GM12878 (cell line): ENCODE measurements at regions not wholly inside any gene's neighbourhood (a gene's known extent, or its start where the extent isn't known, plus 50 kb on each side); places are given as distances from the start of the nearest gene placed in this dataset.

ENCODE experiments used
- ATAC-seq: fragments of 200-7000 bp; cut with Tn5 transposase; 3 replicates; pipeline ENCODE4 v1.9.1; 2020; ENCODE audit warnings: mild to moderate bottlenecking, moderate library complexity
- BruUV-seq: library from RNA; stranded (reverse); fragments of 400-500 nt; replicated peaks from 2 replicates; lab custom pipeline; 2021; lab: Mats Ljungman, UMichigan
- CTCF ChIA-PET: fragments of 300-600 bp; sonication (Branson Sonifier 250); formaldehyde crosslinking; extraction: SDS; loops from one replicate; lab custom pipeline; 2021; ENCODE audit warnings: inconsistent platforms; lab: Yijun Ruan, JAX
- POLR2A ChIA-PET: fragments of 350-600 bp; formaldehyde crosslinking; extraction: SDS; loops from one replicate; lab custom pipeline; 2021; ENCODE audit warnings: inconsistent platforms; lab: Charles Lee
- RAD21 ChIA-PET: fragments of 300-600 bp; sonication (Branson Sonifier 250); formaldehyde crosslinking; loops from one replicate; lab custom pipeline; 2023; ENCODE audit warnings: antibody characterized with exemption; ENCODE audit not compliant: unreplicated experiment; lab: Charles Lee
- SMC1A ChIA-PET: fragments of 300-600 bp; sonication (Branson Sonifier 250); formaldehyde crosslinking; loops from one replicate; lab custom pipeline; 2023; ENCODE audit not compliant: unreplicated experiment, uncharacterized antibody; lab: Charles Lee
- DNase-seq: peaks from one replicate; pipeline ENCODE4 v3.0.0-alpha.2; 2011; ENCODE audit warnings: low read depth, low spot score
- FAIRE-seq: peaks from 3 replicates; lab custom pipeline; 2011; peaks lifted over from hg19 to GRCh38; lab: Jason Lieb, UNC
- H2AFZ ChIP-seq: 2 replicates; pipeline ENCODE4 v1.6.0; 2011; ENCODE audit warnings: low read depth, low read length, control low read depth; ENCODE audit not compliant: control insufficient read depth
- H3K27ac ChIP-seq: 2 replicates; pipeline ENCODE4 v1.5.1; 2011; ENCODE audit warnings: control low read depth; ENCODE audit not compliant: control insufficient read depth, insufficient read depth
- H3K27me3 ChIP-seq, 2 experiments: replicated peaks in 1 of 2; 2 replicates each; pipeline versions ENCODE4 v1.6.0 to v1.6.1; 2011; ENCODE audit warnings: low read length in 1 of 2; ENCODE audit not compliant: control insufficient read depth in 2 of 2, insufficient read depth in 2 of 2
- H3K36me3 ChIP-seq, 2 experiments: 2 replicates each; pipeline ENCODE4 v1.5.1; 2011; ENCODE audit warnings: low read length in 1 of 2; ENCODE audit not compliant: control insufficient read depth in 2 of 2, insufficient read depth in 2 of 2
- H3K4me1 ChIP-seq: 2 replicates; pipeline ENCODE4 v1.6.1; 2011; ENCODE audit warnings: mild to moderate bottlenecking, low read length, moderate library complexity, mixed read lengths; ENCODE audit not compliant: control insufficient read depth, insufficient read depth
- H3K4me2 ChIP-seq: 2 replicates; pipeline ENCODE4 v1.6.0; 2011; ENCODE audit warnings: control low read depth; ENCODE audit not compliant: control insufficient read depth, insufficient read depth
- H3K4me3 ChIP-seq: fragments of 200-600 bp; sonication (generic); 2 replicates; pipeline ENCODE4 v1.5.1; 2016
- H3K79me2 ChIP-seq: 2 replicates; pipeline ENCODE4 v1.6.0; 2011; ENCODE audit warnings: low read length; ENCODE audit not compliant: control insufficient read depth, insufficient read depth
- H3K9ac ChIP-seq: 2 replicates; pipeline ENCODE4 v1.8.0; 2011; ENCODE audit warnings: low read length, control low read depth, mixed read lengths; ENCODE audit not compliant: control insufficient read depth, insufficient read depth
- H3K9me3 ChIP-seq: replicated peaks from 3 replicates; pipeline ENCODE4 v1.5.1; 2011; ENCODE audit warnings: mild to moderate bottlenecking, low read length; ENCODE audit not compliant: control insufficient read depth, insufficient read depth
- H4K20me1 ChIP-seq: 2 replicates; pipeline ENCODE4 v1.6.0; 2011; ENCODE audit not compliant: control insufficient read depth, insufficient read depth
- ASH2L ChIP-seq: fragments of 300-600, 200-600 bp; sonication (generic); IDR thresholded peaks from 2 replicates; pipeline ENCODE4 v1.6.1; 2017; ENCODE audit warnings: low read depth, mild to moderate bottlenecking, borderline replicate concordance
- ATF7 ChIP-seq: fragments of 450-650 bp; IDR thresholded peaks from 2 replicates; pipeline ENCODE4 v1.6.1; 2016; ENCODE audit warnings: low read depth, mild to moderate bottlenecking
- BCL11A ChIP-seq: IDR thresholded peaks from 2 replicates; pipeline ENCODE4 v1.6.1; 2011; ENCODE audit warnings: low read depth, low read length
- CBX3 ChIP-seq: fragments of 200-600 bp; sonication (generic); IDR thresholded peaks from 2 replicates; pipeline ENCODE4 v1.6.1; 2016; ENCODE audit warnings: low read depth, borderline replicate concordance
- CHD1 ChIP-seq: IDR thresholded peaks from 2 replicates; pipeline ENCODE4 v1.6.1; 2012; ENCODE audit warnings: low read depth, low read length, improper control_type of control experiment
- MEF2B ChIP-seq: fragments of 450-650 bp; IDR thresholded peaks from 2 replicates; pipeline ENCODE4 v1.6.1; 2018; ENCODE audit warnings: mild to moderate bottlenecking, moderate library complexity; ENCODE audit not compliant: partially characterized antibody, poor library complexity, severe bottlenecking
- MXI1 ChIP-seq: fragments of 150-350 bp; IDR thresholded peaks from 2 replicates; pipeline ENCODE4 v1.6.1; 2011; ENCODE audit warnings: low read depth, mild to moderate bottlenecking, inconsistent platforms, low read length, improper control_type of control experiment
- PML ChIP-seq: IDR thresholded peaks from 2 replicates; pipeline ENCODE4 v1.6.1; 2012; ENCODE audit warnings: low read length, inconsistent platforms
- RELA ChIP-seq: fragments of 450-650 bp; IDR thresholded peaks from 2 replicates; pipeline ENCODE4 v1.8.0; 2014; ENCODE audit warnings: borderline replicate concordance; ENCODE audit not compliant: partially characterized antibody
- SIX5 ChIP-seq: IDR thresholded peaks from 2 replicates; pipeline ENCODE4 v1.6.1; 2011; ENCODE audit warnings: mild to moderate bottlenecking, low read depth, low read length, moderate library complexity; ENCODE audit not compliant: severe bottlenecking
- SMARCA5 ChIP-seq: fragments of 450-650 bp; IDR thresholded peaks from 2 replicates; pipeline ENCODE4 v1.6.1; 2017; ENCODE audit warnings: mild to moderate bottlenecking
- TBL1XR1 ChIP-seq: IDR thresholded peaks from 2 replicates; pipeline ENCODE4 v1.6.1; 2012; ENCODE audit warnings: low read depth, low read length, improper control_type of control experiment
- TCF3 ChIP-seq: IDR thresholded peaks from 2 replicates; pipeline ENCODE4 v1.6.1; 2012; ENCODE audit warnings: low read depth, mild to moderate bottlenecking, low read length, borderline replicate concordance; ENCODE audit not compliant: insufficient read depth
- YBX1 ChIP-seq: fragments of 450-650 bp; IDR thresholded peaks from 2 replicates; pipeline ENCODE4 v1.6.1; 2016; ENCODE audit warnings: antibody characterized with exemption
- ZNF217 ChIP-seq: fragments of 450-650 bp; IDR thresholded peaks from 2 replicates; pipeline ENCODE4 v1.6.1; 2017; ENCODE audit warnings: antibody characterized with exemption, mild to moderate bottlenecking
- WGBS: methylation state at CpG from one replicate; pipeline ENCODE4 v1.1.6; 2016; ENCODE audit warnings: low lambda C conversion rate; ENCODE audit not compliant: insufficient replicate concordance, insufficient coverage; ENCODE audit errors: missing lambda C conversion rate; 5-methylcytosine and 5-hydroxymethylcytosine counted together
- in situ Hi-C: fragments of 300-500 bp; cut with MboI; formaldehyde crosslinking; loops from 9 replicates; pipeline ENCODE4 v1.14.3; 2018; ENCODE audit warnings: mixed read lengths
- intact Hi-C: fragments of 100-400 bp; cut with micrococcal nuclease; formaldehyde crosslinking; loops from one replicate; pipeline ENCODE4 v1.14.2; 2022; ENCODE audit not compliant: unreplicated experiment
- TF ChIP-seq, protein P1 (sequence below): IDR thresholded peaks from 2 replicates; pipeline ENCODE4 v1.6.1; 2012; ENCODE audit warnings: improper control_type of control experiment, low read depth, low read length; ENCODE audit not compliant: insufficient replicate concordance

DNA sequence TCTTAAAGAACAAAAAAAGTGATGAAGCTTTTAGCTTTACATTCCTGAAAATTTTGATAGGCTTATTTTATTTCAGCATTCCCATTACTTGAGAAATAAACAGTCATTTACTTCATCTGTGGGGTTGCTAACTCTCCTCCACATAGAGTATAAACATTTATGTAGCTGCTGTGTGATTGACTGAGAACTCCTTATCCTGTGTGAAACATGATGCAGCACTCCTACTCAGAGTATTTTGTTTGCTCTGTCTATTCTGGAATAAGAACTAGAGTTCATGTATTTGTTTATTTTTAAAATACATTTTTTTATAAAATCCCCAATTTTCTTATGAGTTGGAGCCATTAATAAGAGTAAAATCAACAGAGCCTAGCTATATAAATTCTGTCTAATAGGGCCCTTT, 318.7 kb upstream of the SPAG17 start:
- Histone ChIP-seq H3K9ac (no peak overlapping the region), H3K79me2 (no peaks in the 10 kb centered on the region), H3K36me3 (no peaks in the 10 kb centered on the region), H4K20me1 (no peaks in the 10 kb centered on the region), H3K27ac (no peak overlapping the region), H2AFZ (no peak overlapping the region), H3K27me3 (no peaks in the 10 kb centered on the region), H3K9me3 (no peaks in the 10 kb centered on the region), H3K4me3 (no peak overlapping the region), H3K4me2 (no peak overlapping the region), H3K4me1 (no peaks in the 10 kb centered on the region)
- FAIRE-seq (no peak), DNase-seq (no peak), ATAC-seq (no peak)
- in situ Hi-C loops, result no loop called here
- intact Hi-C loops, result no loop called here
- ChIA-PET CTCF (no interaction called here), RAD21 (no interaction called here), POLR2A (no interaction called here), SMC1A (interaction anchor here (0.6 kb wide), 1 partner anchor 9 kb away, joined by 3 read pairs; no protein-coding TSS in a partner anchor)
- no TSS peak for BruUV-seq
- TF ChIP-seq ZNF217, result no peak
- no peak for TF ChIP-seq MEF2B
- TF ChIP-seq RELA, result no peak
- TF ChIP-seq MXI1, result no peak

DNA sequence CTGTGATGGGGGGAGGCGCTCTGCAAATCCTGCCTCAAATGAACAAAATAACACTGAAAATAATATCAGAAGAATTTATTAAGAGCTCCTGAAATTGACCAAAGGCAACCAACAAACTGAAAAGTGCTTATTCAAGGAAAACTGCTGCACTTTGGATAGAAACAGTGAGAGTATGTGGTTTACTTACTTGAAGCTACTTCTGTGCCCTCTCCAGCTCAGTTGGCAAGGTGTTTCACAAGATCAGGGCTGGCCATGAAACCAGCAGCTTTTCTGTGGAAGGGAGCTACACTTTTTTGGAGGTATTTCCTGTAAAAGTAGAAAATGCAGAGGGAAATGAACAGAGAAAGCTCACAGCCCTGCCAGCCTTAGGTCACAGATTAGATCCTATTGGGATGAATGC, 310.0 kb upstream of the SPAG17 start:
- 13% methylated on average over 1 of the region's 1 CpG for WGBS
- DNase-seq, result no peak
- no peaks in the 10 kb centered on the region for H3K27me3 ChIP-seq
- no peak overlapping the region for H3K27ac ChIP-seq
- SMC1A ChIA-PET, result interaction anchor here (1.1 kb wide), 1 partner anchor 514 kb away, joined by 3 read pairs; no protein-coding TSS in a partner anchor
- no peaks in the 10 kb centered on the region for H3K36me3 ChIP-seq
- no peaks in the 10 kb centered on the region for H4K20me1 ChIP-seq
- ATAC-seq, result no peak
- no peak overlapping the region for H3K9ac ChIP-seq
- intact Hi-C loops (no loop called here), in situ Hi-C loops (no loop called here)
- no TSS peak for BruUV-seq
- H3K4me1 ChIP-seq, result no peaks in the 10 kb centered on the region
- no peak for FAIRE-seq
- CTCF ChIA-PET, result no interaction called here
- RAD21 ChIA-PET, result no interaction called here
- POLR2A ChIA-PET, result no interaction called here
- H3K9me3 ChIP-seq, result no peaks in the 10 kb centered on the region
- no peak overlapping the region for H3K4me2 ChIP-seq
- no peaks in the 10 kb centered on the region for H3K79me2 ChIP-seq
- H2AFZ ChIP-seq, result no peak overlapping the region
- H3K4me3 ChIP-seq, result no peak overlapping the region
- TF ChIP-seq, protein P1, sequence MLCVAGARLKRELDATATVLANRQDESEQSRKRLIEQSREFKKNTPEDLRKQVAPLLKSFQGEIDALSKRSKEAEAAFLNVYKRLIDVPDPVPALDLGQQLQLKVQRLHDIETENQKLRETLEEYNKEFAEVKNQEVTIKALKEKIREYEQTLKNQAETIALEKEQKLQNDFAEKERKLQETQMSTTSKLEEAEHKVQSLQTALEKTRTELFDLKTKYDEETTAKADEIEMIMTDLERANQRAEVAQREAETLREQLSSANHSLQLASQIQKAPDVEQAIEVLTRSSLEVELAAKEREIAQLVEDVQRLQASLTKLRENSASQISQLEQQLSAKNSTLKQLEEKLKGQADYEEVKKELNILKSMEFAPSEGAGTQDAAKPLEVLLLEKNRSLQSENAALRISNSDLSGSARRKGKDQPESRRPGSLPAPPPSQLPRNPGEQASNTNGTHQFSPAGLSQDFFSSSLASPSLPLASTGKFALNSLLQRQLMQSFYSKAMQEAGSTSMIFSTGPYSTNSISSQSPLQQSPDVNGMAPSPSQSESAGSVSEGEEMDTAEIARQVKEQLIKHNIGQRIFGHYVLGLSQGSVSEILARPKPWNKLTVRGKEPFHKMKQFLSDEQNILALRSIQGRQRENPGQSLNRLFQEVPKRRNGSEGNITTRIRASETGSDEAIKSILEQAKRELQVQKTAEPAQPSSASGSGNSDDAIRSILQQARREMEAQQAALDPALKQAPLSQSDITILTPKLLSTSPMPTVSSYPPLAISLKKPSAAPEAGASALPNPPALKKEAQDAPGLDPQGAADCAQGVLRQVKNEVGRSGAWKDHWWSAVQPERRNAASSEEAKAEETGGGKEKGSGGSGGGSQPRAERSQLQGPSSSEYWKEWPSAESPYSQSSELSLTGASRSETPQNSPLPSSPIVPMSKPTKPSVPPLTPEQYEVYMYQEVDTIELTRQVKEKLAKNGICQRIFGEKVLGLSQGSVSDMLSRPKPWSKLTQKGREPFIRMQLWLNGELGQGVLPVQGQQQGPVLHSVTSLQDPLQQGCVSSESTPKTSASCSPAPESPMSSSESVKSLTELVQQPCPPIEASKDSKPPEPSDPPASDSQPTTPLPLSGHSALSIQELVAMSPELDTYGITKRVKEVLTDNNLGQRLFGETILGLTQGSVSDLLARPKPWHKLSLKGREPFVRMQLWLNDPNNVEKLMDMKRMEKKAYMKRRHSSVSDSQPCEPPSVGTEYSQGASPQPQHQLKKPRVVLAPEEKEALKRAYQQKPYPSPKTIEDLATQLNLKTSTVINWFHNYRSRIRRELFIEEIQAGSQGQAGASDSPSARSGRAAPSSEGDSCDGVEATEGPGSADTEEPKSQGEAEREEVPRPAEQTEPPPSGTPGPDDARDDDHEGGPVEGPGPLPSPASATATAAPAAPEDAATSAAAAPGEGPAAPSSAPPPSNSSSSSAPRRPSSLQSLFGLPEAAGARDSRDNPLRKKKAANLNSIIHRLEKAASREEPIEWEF, result no peak
- TF ChIP-seq SIX5 (no peak), CBX3 (no peak), SMARCA5 (no peak), BCL11A (no peak), ASH2L (no peak), TCF3 (no peak), TBL1XR1 (no peak), ZNF217 (no peak), PML (no peak), ATF7 (no peak), YBX1 (no peak), CHD1 (no peak)
